Vagina (tissue), 2 donors: ENCODE measurements at regions not wholly inside any gene's neighbourhood (a gene's known extent, or its start where the extent isn't known, plus 50 kb on each side); places are given as distances from the start of the nearest gene placed in this dataset.

Source experiments
- DNase-seq, 2 donors: peaks; one replicate each; pipeline ENCODE4 v3.0.0-alpha.2; 2017; ENCODE audit errors: extremely low spot score in 2 of 2
- H3K27ac ChIP-seq: fragments of 200-600 bp; sonication (generic); one replicate; pipeline ENCODE4 v1.5.1; 2019
- H3K27me3 ChIP-seq: fragments of 200-600 bp; sonication (generic); one replicate; pipeline ENCODE4 v1.5.1; 2019
- H3K36me3 ChIP-seq, 2 donors: fragments of 200-600 bp; sonication (generic); one replicate each; pipeline ENCODE4 v1.5.1; 2017 to 2019
- H3K4me1 ChIP-seq: fragments of 200-600 bp; sonication (generic); one replicate; pipeline ENCODE4 v1.5.1; 2019
- H3K4me3 ChIP-seq, 2 donors: fragments of 200-600 bp; sonication (generic); 1 replicate in 1 of 2; 2 replicates in 1 of 2; pipeline ENCODE4 v1.5.1; 2016 to 2019
- H3K9me3 ChIP-seq: fragments of 200-600 bp; sonication (generic); one replicate; pipeline ENCODE4 v1.5.1; 2019
- CTCF ChIP-seq, 3 experiments: fragments of 450-650 bp in 2 of 3; fragments of 200-600 bp in 1 of 3; sonication (generic) in 1 of 3; IDR thresholded peaks; one replicate each; pipeline ENCODE4 v1.5.1; 2017 to 2019; ENCODE audit warnings: antibody characterized with exemption in 3 of 3, mild to moderate bottlenecking in 2 of 3, moderate library complexity in 2 of 3
- POLR2A ChIP-seq, 2 donors: fragments of 450-650 bp; IDR thresholded peaks; one replicate each; pipeline ENCODE4 v1.6.1; 2017; ENCODE audit warnings: antibody characterized with exemption in 2 of 2, mild to moderate bottlenecking in 2 of 2, moderate library complexity in 2 of 2
- POLR2AphosphoS5 ChIP-seq, 2 donors: sonication (generic); formaldehyde crosslinking; IDR thresholded peaks; one replicate each; pipeline ENCODE4 v1.9.0; 2017; ENCODE audit warnings: antibody characterized with exemption in 2 of 2, mild to moderate bottlenecking in 2 of 2, low read depth in 1 of 2; ENCODE audit not compliant: insufficient read depth in 1 of 2
- intact Hi-C: fragments of 100-400 bp; cut with DNase I; formaldehyde crosslinking; loops from one replicate; pipeline ENCODE4 v1.15.1; 2023

GRCh38 chr21:32112195-32112594 is 166.7 kb downstream of the MIS18A start:
- H3K27me3 ChIP-seq: no peaks in the 10 kb centered on the region
- H3K4me3 ChIP-seq: no peak overlapping the region
- DNase-seq: no peak
- no peaks in the 10 kb centered on the region for H3K36me3 ChIP-seq
- TF ChIP-seq POLR2A (IDR thresholded peaks at IDR 0.05) (no peak), POLR2AphosphoS5 (IDR thresholded peaks at IDR 0.05; ENCODE audit: insufficient read depth in 1 of 2, low read depth in 1 of 2) (no peak), CTCF (IDR thresholded peaks at IDR 0.05) (no peak)
- H3K9me3 ChIP-seq: no peaks in the 10 kb centered on the region
- no peak overlapping the region for H3K27ac ChIP-seq
- H3K4me1 ChIP-seq: no peaks in the 10 kb centered on the region
- intact Hi-C loops: no loop called here

GRCh38 chr21:32108566-32108965 is 170.3 kb downstream of the MIS18A start:
- H3K4me3 ChIP-seq: no peak overlapping the region
- no peaks in the 10 kb centered on the region for H3K36me3 ChIP-seq
- DNase-seq: no peak
- no peak for TF ChIP-seq POLR2AphosphoS5 (IDR thresholded peaks at IDR 0.05; ENCODE audit: insufficient read depth in 1 of 2, low read depth in 1 of 2)
- TF ChIP-seq POLR2A (IDR thresholded peaks at IDR 0.05): no peak
- no peak for TF ChIP-seq CTCF (IDR thresholded peaks at IDR 0.05)
- H3K9me3 ChIP-seq: no peaks in the 10 kb centered on the region
- no peaks in the 10 kb centered on the region for H3K4me1 ChIP-seq
- H3K27me3 ChIP-seq: no peaks in the 10 kb centered on the region
- no peak overlapping the region for H3K27ac ChIP-seq
- intact Hi-C loops: no loop called here

- Histone ChIP-seq H3K4me1 (no peaks in the 10 kb centered on the region), H3K9me3 (no peaks in the 10 kb centered on the region), H3K4me3 (no peak overlapping the region), H3K27me3 (no peaks in the 10 kb centered on the region), H3K27ac (no peak overlapping the region), H3K36me3 (no peaks in the 10 kb centered on the region)
- TF ChIP-seq CTCF (IDR thresholded peaks at IDR 0.05) (no peak), POLR2AphosphoS5 (IDR thresholded peaks at IDR 0.05; ENCODE audit: insufficient read depth in 1 of 2, low read depth in 1 of 2) (no peak), POLR2A (IDR thresholded peaks at IDR 0.05) (no peak)
- intact Hi-C loops: no loop called here
- DNase-seq: no peak
Measured at GRCh38 chr21:32103361-32103760, 175.5 kb downstream of the MIS18A start.

GRCh38 chr21:32102426-32102825 is 176.4 kb downstream of the MIS18A start:
- H3K27ac ChIP-seq: no peak overlapping the region
- TF ChIP-seq POLR2A (IDR thresholded peaks at IDR 0.05) (no peak), CTCF (IDR thresholded peaks at IDR 0.05) (no peak), POLR2AphosphoS5 (IDR thresholded peaks at IDR 0.05; ENCODE audit: insufficient read depth in 1 of 2, low read depth in 1 of 2) (no peak)
- H3K27me3 ChIP-seq: no peaks in the 10 kb centered on the region
- intact Hi-C loops: no loop called here
- no peaks in the 10 kb centered on the region for H3K9me3 ChIP-seq
- no peaks in the 10 kb centered on the region for H3K4me1 ChIP-seq
- no peak for DNase-seq
- H3K4me3 ChIP-seq: no peak overlapping the region
- no peaks in the 10 kb centered on the region for H3K36me3 ChIP-seq

- H3K4me1 ChIP-seq: no peaks in the 10 kb centered on the region
- no peak overlapping the region for H3K27ac ChIP-seq
- H3K9me3 ChIP-seq: no peaks in the 10 kb centered on the region
- intact Hi-C loops: no loop called here
- no peaks in the 10 kb centered on the region for H3K27me3 ChIP-seq
- no peak for DNase-seq
- no peak overlapping the region for H3K4me3 ChIP-seq
- TF ChIP-seq POLR2A (IDR thresholded peaks at IDR 0.05) (no peak), POLR2AphosphoS5 (IDR thresholded peaks at IDR 0.05; ENCODE audit: insufficient read depth in 1 of 2, low read depth in 1 of 2) (no peak), CTCF (IDR thresholded peaks at IDR 0.05) (no peak)
- H3K36me3 ChIP-seq: no peaks in the 10 kb centered on the region
Measured at GRCh38 chr21:32101277-32101676, 177.6 kb downstream of the MIS18A start.
